ENCODE measurements at regions not wholly inside any gene's neighbourhood (a gene's known extent, or its start where the extent isn't known, plus 50 kb on each side); places are given as distances from the start of the nearest gene placed in this dataset.

DNA sequence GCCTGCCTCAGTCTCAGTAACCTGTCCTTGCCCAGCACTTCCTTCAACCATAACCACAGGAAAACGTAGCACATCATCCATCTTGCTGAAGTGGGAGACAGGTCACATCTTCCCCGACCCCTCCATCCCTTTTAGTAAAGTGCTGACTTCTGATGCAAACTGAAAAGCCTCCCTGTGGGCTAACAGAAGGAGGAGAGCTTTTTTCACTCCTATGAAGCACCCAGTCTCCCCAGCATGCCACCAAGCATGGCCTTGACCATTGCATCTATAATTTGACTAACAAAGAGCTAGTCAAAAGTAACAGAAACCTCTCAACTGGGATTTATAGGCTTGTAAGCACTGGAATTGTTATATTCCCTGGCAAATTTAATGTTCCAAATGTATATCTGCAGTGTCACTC, 288.9 kb upstream of the IRAK1BP1 start:
- TF ChIP-seq NFYB (IDR thresholded peaks at IDR 0.05; ENCODE audit: extremely low read depth, insufficient read length) (no peak), RFX7 (CRISPR knock-in tag; IDR thresholded peaks at IDR 0.05) (no peak)
- TF ChIP-seq, protein P1, sequence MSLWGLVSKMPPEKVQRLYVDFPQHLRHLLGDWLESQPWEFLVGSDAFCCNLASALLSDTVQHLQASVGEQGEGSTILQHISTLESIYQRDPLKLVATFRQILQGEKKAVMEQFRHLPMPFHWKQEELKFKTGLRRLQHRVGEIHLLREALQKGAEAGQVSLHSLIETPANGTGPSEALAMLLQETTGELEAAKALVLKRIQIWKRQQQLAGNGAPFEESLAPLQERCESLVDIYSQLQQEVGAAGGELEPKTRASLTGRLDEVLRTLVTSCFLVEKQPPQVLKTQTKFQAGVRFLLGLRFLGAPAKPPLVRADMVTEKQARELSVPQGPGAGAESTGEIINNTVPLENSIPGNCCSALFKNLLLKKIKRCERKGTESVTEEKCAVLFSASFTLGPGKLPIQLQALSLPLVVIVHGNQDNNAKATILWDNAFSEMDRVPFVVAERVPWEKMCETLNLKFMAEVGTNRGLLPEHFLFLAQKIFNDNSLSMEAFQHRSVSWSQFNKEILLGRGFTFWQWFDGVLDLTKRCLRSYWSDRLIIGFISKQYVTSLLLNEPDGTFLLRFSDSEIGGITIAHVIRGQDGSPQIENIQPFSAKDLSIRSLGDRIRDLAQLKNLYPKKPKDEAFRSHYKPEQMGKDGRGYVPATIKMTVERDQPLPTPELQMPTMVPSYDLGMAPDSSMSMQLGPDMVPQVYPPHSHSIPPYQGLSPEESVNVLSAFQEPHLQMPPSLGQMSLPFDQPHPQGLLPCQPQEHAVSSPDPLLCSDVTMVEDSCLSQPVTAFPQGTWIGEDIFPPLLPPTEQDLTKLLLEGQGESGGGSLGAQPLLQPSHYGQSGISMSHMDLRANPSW (CRISPR knock-in tag; IDR thresholded peaks at IDR 0.05): no peak

All from K562 (cell line).